HG03045 (cell line): ENCODE measurements at regions not wholly inside any gene's neighbourhood (a gene's known extent, or its start where the extent isn't known, plus 50 kb on each side); places are given as distances from the start of the nearest gene placed in this dataset.
"Not testable (repeated sequence)": the region's sequence is repeated elsewhere in the genome, so short reads cannot be mapped to it uniquely, and the experiment has no call there.

Experiments
- ATAC-seq: cut with Tn5 transposase; IDR thresholded peaks from one replicate; pipeline ENCODE4 v1.9.1; 2021; ENCODE audit warnings: mild to moderate bottlenecking, moderate library complexity; ENCODE audit not compliant: unreplicated experiment

GRCh38 chr6:135555550-135555949 lies 58.0 kb upstream of the AHI1 start:
- no peak for ATAC-seq

DNA sequence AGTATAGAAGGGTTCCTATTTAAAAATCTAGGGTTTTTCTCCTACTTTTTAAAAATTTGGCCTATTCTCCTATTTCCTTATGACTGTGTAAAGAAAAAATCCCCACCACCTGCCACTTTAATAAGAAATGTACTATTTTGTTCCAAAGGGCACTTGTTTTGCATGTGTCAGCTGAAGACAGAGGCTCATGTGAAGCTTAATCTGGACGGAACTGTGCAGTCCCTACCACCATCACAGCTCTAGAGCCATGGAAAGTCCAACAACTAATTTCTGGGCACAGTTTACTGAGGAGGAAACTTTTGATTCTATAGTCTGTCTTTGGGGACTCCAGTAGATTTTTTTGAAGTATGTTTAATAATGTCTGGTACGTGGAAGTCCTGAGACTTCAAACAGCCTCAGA lies 60.0 kb upstream of the AHI1 start:
- ATAC-seq = no peak

- ATAC-seq = not testable (repeated sequence)
Observed at GRCh38 chr6:135565605-135566004, 68.1 kb upstream of the AHI1 start.

GRCh38 chr6:135566311-135567068 lies 69.0 kb upstream of the AHI1 start:
- no peak for ATAC-seq

DNA sequence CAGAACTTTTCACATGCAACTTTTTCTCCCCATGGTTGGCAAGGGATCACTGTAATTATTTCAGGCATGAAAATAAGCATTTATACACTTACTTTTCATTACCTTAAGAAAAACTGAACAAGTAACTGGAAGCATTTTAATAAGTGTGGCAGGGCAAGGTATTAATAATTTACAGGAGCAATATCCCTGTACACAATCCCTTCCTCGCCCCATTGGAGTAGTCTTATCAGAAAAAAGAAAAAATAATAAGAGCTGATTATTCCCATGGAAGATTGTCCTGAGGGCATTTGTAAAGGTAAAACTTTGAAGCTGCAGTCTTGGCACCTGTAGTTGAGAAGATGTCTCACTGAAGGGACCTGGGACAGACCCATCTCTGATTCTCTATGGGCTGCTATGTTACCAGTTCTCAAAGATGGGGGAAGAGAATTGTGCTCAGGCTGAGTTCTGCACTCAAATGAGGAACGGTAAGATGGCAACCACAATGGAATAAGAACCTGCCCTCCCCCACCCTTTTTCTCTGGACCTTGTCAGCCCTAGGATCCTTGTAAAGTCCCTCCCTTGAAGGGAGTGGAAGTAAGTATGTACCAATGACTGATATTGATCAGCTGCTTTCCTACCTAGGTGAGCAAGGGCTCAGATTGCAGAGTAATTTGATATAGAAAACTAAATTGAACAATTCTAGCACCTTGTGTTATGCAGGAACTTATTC lies 70.0 kb upstream of the AHI1 start:
- ATAC-seq = no peak

DNA sequence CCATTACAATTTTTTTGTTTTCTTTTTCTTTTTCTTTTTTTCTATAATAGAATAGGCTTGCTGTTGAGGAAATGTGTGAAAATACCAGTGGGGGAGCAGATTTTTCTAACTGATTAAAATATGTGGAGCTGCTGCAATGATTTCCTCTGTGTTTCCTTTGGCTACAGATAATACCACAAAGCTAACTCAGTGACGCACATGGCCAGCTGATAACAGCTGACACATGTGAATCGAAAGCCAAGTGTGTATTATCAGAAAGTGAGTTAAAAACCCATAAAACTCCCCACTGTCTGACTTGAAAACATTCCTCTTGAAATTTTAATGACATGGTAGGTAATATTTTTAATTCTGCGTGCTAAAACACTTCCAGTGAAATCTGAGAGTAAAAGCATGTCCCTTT lies 70.8 kb upstream of the AHI1 start:
- ATAC-seq = no peak

DNA sequence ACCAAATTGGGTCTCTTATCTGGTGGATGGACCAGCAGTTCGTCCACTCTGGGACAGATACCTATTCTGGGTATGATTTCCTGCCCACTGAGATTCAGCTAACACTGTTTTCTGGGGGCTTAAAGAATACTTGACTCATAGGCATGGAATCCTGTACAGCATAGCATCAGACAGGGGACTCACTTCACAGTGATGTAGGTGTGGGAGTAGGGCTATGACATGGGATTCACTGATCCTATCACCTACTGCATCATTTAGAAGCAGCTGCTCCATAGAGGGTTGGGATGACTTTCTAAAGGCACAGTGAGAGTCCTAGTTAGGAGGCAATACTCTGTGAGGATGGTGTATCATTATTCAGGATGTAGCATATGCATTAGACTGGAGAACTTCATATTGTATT lies 74.5 kb upstream of the AHI1 start:
- no peak for ATAC-seq

DNA sequence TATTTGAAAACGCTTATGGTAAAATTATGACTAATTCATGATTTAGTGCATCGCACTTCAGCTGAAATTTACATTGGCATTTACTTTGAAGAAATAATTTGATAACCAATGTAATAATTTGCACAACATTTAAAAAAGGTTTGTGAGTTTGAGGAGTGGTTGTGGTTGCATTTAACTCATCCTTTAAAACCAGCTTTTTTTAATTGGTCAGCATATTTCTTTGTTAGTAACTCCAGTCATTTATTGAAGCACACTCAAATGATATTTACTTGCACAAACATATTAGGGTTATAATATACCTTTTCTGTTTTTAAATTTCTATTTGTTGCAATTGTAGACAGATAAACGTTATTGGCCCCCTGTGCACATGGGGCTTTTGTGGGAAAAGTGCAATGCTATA lies 78.1 kb upstream of the AHI1 start:
- no peak for ATAC-seq

DNA sequence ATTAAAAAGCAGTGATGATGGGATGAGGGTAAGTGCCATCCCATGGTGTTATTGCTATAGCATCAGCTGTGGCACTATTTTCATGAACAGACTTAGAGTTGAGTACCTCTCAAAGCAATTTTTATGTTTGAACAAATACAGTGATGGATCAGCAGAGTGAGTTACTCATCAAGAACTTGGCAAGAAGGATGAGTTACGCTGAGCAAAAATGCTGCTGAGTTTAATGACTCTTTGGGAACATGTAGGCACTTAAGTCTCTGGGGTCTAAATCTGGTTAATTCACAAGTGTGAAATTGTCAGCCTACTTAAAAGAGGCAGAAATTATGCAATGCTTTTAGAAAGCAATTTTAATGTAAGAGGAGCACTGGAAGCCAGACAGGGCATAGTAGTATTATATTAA lies 78.5 kb upstream of the AHI1 start:
- no peak for ATAC-seq

DNA sequence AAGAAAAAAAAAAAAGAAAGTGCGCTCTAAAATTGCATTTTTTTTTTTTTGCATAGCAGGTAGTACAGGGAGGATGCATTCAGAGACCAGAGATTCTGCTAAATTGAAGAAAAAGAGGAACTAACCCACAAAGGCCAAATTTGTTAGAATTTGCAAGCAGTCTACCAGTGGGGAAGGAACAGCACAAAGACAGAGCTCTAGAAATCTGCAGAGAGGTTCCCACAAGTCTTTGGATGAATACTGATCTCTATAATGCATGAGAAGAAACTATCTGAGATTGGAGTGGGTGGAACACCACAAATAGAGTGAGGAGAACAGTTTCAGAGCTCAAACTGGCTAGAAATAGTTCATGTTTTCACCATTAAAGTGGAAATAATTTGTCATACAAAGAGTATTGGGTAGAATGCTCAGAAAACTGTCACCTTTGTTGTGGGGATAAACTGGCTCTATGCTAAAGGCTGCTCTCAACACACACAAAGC lies 79.6 kb upstream of the AHI1 start:
- ATAC-seq = peak; percentile 85

- no peak for ATAC-seq
Observed at GRCh38 chr6:135578976-135579375, 81.4 kb upstream of the AHI1 start.

DNA sequence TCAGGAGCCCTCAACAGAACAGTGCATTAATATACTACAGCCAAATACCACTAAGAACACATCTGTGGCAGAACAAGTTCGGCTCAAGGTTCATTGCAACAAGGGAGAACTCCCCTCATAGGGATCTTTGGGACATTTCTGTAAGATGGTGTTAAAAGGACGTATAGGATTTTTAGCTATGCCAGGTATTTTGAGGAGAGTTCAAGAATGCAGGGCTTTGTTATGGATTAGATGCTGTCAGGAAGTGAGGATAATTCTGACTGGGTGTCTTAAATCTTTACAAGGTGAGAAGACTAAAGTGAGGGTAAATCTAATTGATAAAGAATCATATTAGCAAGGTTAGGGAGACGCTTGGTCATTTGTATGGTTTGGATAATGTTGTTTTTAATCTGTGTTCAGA lies 83.7 kb upstream of the AHI1 start:
- no peak for ATAC-seq

DNA sequence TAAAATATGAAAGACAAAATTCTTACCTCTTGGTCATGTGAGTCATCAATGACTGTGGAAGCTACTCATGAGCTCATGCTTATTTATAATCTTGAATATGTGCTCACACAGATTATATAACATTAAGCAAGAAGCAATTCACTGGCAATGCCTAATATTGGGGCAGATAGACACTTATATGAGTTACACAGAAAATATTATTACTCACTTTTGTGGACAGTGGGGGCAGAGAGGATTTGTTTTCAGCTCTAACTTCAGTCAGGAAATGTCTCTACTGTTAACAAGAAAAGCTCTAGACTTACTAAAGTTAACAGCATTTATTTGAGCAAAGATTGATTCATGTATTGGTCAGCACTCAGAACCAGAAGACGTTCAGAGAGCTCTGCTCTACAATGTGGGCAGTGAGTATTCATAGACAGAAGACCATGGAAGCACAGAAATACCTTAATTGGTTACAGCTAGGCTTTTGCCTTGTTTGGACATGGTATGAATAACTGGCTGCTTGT lies 85.8 kb upstream of the AHI1 start:
- ATAC-seq = no peak

GRCh38 chr6:135586388-135586787 lies 88.8 kb upstream of the AHI1 start:
- ATAC-seq = no peak

DNA sequence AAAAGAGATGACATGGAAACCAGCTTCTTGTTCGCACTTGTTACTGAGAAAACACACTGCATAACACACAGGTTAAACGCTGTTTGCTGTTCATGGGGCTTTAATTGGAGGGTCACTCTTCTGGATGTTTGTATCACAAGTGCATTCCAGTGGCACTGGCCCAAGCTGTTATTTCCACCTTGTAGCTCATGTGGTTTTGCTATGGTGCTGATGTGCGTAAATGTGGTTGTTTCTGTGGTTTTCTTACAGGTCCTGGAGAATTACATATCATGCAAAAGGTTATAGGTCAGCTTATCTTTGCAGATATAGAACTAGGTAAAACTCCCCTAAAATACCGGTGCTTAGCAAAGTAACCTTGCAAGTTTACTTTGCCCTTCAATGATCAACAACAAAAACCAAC lies 89.3 kb upstream of the AHI1 start:
- ATAC-seq = no peak

GRCh38 chr6:135592276-135592675 lies 94.7 kb upstream of the AHI1 start:
- ATAC-seq = no peak

GRCh38 chr6:135594000-135594399 lies 96.5 kb upstream of the AHI1 start:
- no peak for ATAC-seq

GRCh38 chr6:135600086-135600702 lies 102.7 kb upstream of the AHI1 start:
- no peak for ATAC-seq

GRCh38 chr6:135600931-135601330 lies 103.4 kb upstream of the AHI1 start:
- no peak for ATAC-seq

DNA sequence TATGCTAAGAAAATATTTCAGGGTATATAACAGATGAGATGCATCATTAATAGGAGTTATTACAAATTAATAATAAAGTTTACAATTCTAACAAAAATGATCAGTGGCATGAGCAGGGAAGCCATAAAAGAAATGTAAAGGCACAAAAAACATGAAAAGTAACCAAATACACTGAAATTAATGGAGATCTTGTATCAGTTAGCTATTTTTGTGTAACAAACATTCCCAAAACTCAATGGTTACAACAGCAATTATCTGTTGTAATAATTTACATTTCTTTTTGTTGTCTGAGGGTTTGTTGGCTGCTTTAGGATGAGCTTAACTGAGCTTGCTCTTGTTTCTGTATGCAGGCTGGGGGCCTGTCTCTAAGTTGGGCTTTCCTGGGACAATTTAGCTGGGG lies 104.3 kb upstream of the AHI1 start:
- ATAC-seq = no peak

DNA sequence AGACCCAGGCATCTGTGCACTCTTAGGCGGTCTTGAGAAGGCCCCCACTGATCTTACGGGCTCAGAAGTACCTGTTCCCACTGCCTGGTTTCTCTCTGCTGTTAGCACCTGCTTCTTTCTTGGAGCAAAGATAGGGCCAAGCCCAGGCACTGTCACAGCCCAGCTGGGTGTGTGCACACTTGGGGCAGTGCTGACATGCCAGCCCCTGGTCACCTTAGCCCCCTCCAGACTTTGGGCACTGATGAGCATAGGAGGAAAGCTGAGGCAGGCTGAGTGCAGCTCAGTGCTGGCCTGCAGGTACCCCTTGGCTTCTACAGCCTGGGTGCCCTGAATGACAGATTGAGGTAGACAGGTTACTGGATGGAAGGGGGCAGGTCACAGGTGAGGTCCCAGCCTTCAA lies 105.7 kb upstream of the AHI1 start:
- ATAC-seq = no peak
